ENCODE measurements at regions not wholly inside any gene's neighbourhood (a gene's known extent, or its start where the extent isn't known, plus 50 kb on each side); places are given as distances from the start of the nearest gene placed in this dataset.
"Not testable (repeated sequence)": the region's sequence is repeated elsewhere in the genome, so short reads cannot be mapped to it uniquely, and the experiment has no call there.

- H3K27me3 ChIP-seq, result not testable (repeated sequence)
- DNase-seq, result peak in 1 of 2 experiments; percentile 14
These were observed 153.6 kb upstream of the EFCAB3 start for GRCh38 chr17:62226610-62227240.

GRCh38 chr17:62223585-62223984 is 156.8 kb upstream of the EFCAB3 start:
- not testable (repeated sequence) for H3K4me3 ChIP-seq; H3K27ac ChIP-seq; DNase-seq; H3K36me3 ChIP-seq; H3K9me3 ChIP-seq (replicated peaks); H3K4me1 ChIP-seq; H3K27me3 ChIP-seq

More at GRCh38 chr17:62226610-62227240, 153.6 kb upstream of the EFCAB3 start:
- not testable (repeated sequence) for H3K4me3 ChIP-seq; H3K4me1 ChIP-seq; H3K27ac ChIP-seq; H3K36me3 ChIP-seq; H3K9me3 ChIP-seq (replicated peaks)

- H3K27ac ChIP-seq, result no peak overlapping the region
- no peaks in the 10 kb centered on the region for H3K36me3 ChIP-seq
- no peaks in the 10 kb centered on the region for H3K4me1 ChIP-seq
- no peak overlapping the region for H3K4me3 ChIP-seq
- H3K27me3 ChIP-seq, result no peaks in the 10 kb centered on the region
- no peaks in the 10 kb centered on the region; the same call in 1 of the 2 replicates for H3K9me3 ChIP-seq (replicated peaks)
- DNase-seq, result no peak
These were observed 154.3 kb upstream of the MED13 start for GRCh38 chr17:62219221-62219899.

GRCh38 chr17:62216847-62217246 is 151.8 kb upstream of the MED13 start:
- no peaks in the 10 kb centered on the region for H3K4me1 ChIP-seq
- H3K27ac ChIP-seq, result no peak overlapping the region
- H3K36me3 ChIP-seq, result no peaks in the 10 kb centered on the region
- H3K27me3 ChIP-seq, result no peaks in the 10 kb centered on the region
- DNase-seq, result no peak
- no peaks in the 10 kb centered on the region; the same call in 1 of the 2 replicates for H3K9me3 ChIP-seq (replicated peaks)
- no peak overlapping the region for H3K4me3 ChIP-seq

- DNase-seq; H3K4me3 ChIP-seq; H3K36me3 ChIP-seq; H3K4me1 ChIP-seq; H3K9me3 ChIP-seq (replicated peaks); H3K27me3 ChIP-seq; H3K27ac ChIP-seq: not testable (repeated sequence)
These were observed 150.8 kb upstream of the MED13 start for GRCh38 chr17:62215891-62216290.

GRCh38 chr17:62206550-62206949 is 141.5 kb upstream of the MED13 start:
- Histone ChIP-seq H3K27me3 (no peaks in the 10 kb centered on the region), H3K27ac (no peak overlapping the region), H3K4me1 (no peaks in the 10 kb centered on the region), H3K4me3 (no peak overlapping the region), H3K36me3 (no peaks in the 10 kb centered on the region), H3K9me3 (replicated peaks) (no peaks in the 10 kb centered on the region)
- DNase-seq, result no peak

- DNase-seq; H3K4me3 ChIP-seq; H3K36me3 ChIP-seq; H3K27me3 ChIP-seq; H3K27ac ChIP-seq; H3K4me1 ChIP-seq; H3K9me3 ChIP-seq (replicated peaks): not testable (repeated sequence)
These were observed 132.1 kb upstream of the MED13 start for GRCh38 chr17:62197156-62197555.

- H3K4me3 ChIP-seq; H3K27me3 ChIP-seq; H3K27ac ChIP-seq; H3K4me1 ChIP-seq; H3K9me3 ChIP-seq (replicated peaks); DNase-seq; H3K36me3 ChIP-seq: not testable (repeated sequence)
These were observed 131.5 kb upstream of the MED13 start for GRCh38 chr17:62196587-62196986.

GRCh38 chr17:62194401-62194800 is 129.3 kb upstream of the MED13 start:
- no peak for DNase-seq
- Histone ChIP-seq H3K4me3 (no peak overlapping the region), H3K27me3 (no peaks in the 10 kb centered on the region), H3K4me1 (peaks cover under 1% of the 10 kb centered on the region), H3K9me3 (replicated peaks) (no peaks in the 10 kb centered on the region), H3K27ac (no peak overlapping the region), H3K36me3 (no peaks in the 10 kb centered on the region)

- no peak for DNase-seq
- peaks cover 12% of the 10 kb centered on the region for H3K4me1 ChIP-seq
- no peaks in the 10 kb centered on the region for H3K27me3 ChIP-seq
- H3K9me3 ChIP-seq (replicated peaks), result no peaks in the 10 kb centered on the region
- H3K4me3 ChIP-seq, result no peak overlapping the region
- no peaks in the 10 kb centered on the region for H3K36me3 ChIP-seq
- no peak overlapping the region for H3K27ac ChIP-seq
These were observed 128.2 kb upstream of the MED13 start for GRCh38 chr17:62193249-62193648.

- Histone ChIP-seq H3K9me3 (replicated peaks) (no peaks in the 10 kb centered on the region), H3K27me3 (no peaks in the 10 kb centered on the region), H3K4me3 (no peak overlapping the region), H3K4me1 (peaks cover 18% of the 10 kb centered on the region), H3K36me3 (no peaks in the 10 kb centered on the region), H3K27ac (no peak overlapping the region)
- DNase-seq, result no peak
These were observed 126.6 kb upstream of the MED13 start for GRCh38 chr17:62191390-62192361.

- H3K4me1 ChIP-seq, result peaks cover 18% of the 10 kb centered on the region
- DNase-seq, result peak; percentile 23 to 46
- H3K4me3 ChIP-seq, result peak overlapping the region; percentile 7; the same call in 1 of the 2 replicates
- no peaks in the 10 kb centered on the region for H3K36me3 ChIP-seq
- no peaks in the 10 kb centered on the region for H3K27me3 ChIP-seq
- peak overlapping the region; percentile 31 for H3K27ac ChIP-seq
- no peaks in the 10 kb centered on the region for H3K9me3 ChIP-seq (replicated peaks)
These were observed 124.3 kb upstream of the MED13 start for GRCh38 chr17:62189377-62189776.

- Histone ChIP-seq H3K36me3 (no peaks in the 10 kb centered on the region), H3K9me3 (replicated peaks) (no peaks in the 10 kb centered on the region), H3K4me1 (peaks cover 18% of the 10 kb centered on the region), H3K4me3 (peak overlapping the region; percentile 18; the same call in 1 of the 2 replicates), H3K27me3 (no peaks in the 10 kb centered on the region), H3K27ac (peak overlapping the region; percentile 31)
- peak; percentile 25 to 52 for DNase-seq
These were observed 123.6 kb upstream of the MED13 start for GRCh38 chr17:62188713-62189112.

GRCh38 chr17:62187681-62188080 is 122.6 kb upstream of the MED13 start:
- H3K36me3 ChIP-seq, result no peaks in the 10 kb centered on the region
- H3K27me3 ChIP-seq, result no peaks in the 10 kb centered on the region
- no peak overlapping the region for H3K27ac ChIP-seq
- DNase-seq, result peak in 1 of 2 experiments; percentile 47
- no peaks in the 10 kb centered on the region; the same call in 1 of the 2 replicates for H3K9me3 ChIP-seq (replicated peaks)
- H3K4me3 ChIP-seq, result no peak overlapping the region
- peaks cover 18% of the 10 kb centered on the region for H3K4me1 ChIP-seq

- H3K36me3 ChIP-seq, result no peaks in the 10 kb centered on the region
- DNase-seq, result no peak
- no peaks in the 10 kb centered on the region for H3K27me3 ChIP-seq
- no peak overlapping the region for H3K4me3 ChIP-seq
- H3K9me3 ChIP-seq (replicated peaks), result no peaks in the 10 kb centered on the region; the same call in 1 of the 2 replicates
- no peak overlapping the region for H3K27ac ChIP-seq
- peaks cover 18% of the 10 kb centered on the region for H3K4me1 ChIP-seq
These were observed 121.8 kb upstream of the MED13 start for GRCh38 chr17:62186841-62187240.
